GM18870 (cell line): ENCODE measurements at regions not wholly inside any gene's neighbourhood (a gene's known extent, or its start where the extent isn't known, plus 50 kb on each side); places are given as distances from the start of the nearest gene placed in this dataset.

ENCODE experiments used
- ATAC-seq: cut with Tn5 transposase; IDR thresholded peaks from one replicate; pipeline ENCODE4 v1.9.1; 2021; ENCODE audit warnings: moderate library complexity; ENCODE audit not compliant: unreplicated experiment

GRCh38 chr6:11332463-11332862 lies 100.0 kb upstream of the NEDD9 start:
- no peak for ATAC-seq

- no peak for ATAC-seq
Observed at GRCh38 chr6:11331111-11331510, 98.6 kb upstream of the NEDD9 start.

- no peak for ATAC-seq
Observed at GRCh38 chr6:11330413-11330760, 97.9 kb upstream of the NEDD9 start.

GRCh38 chr6:11329726-11330412 lies 97.4 kb upstream of the NEDD9 start:
- ATAC-seq, result no peak

- ATAC-seq, result no peak
Observed at GRCh38 chr6:11328613-11329247, 96.3 kb upstream of the NEDD9 start.

GRCh38 chr6:11327961-11328360 lies 95.5 kb upstream of the NEDD9 start:
- no peak for ATAC-seq

GRCh38 chr6:11326116-11326515 lies 93.6 kb upstream of the NEDD9 start:
- no peak for ATAC-seq

- ATAC-seq, result peak; percentile 70
Observed at GRCh38 chr6:11324453-11325015, 92.1 kb upstream of the NEDD9 start.

GRCh38 chr6:11323666-11324452 lies 91.4 kb upstream of the NEDD9 start:
- ATAC-seq, result no peak

- no peak for ATAC-seq
Observed at GRCh38 chr6:11322252-11322885, 89.9 kb upstream of the NEDD9 start.

- ATAC-seq, result no peak
Observed at GRCh38 chr6:11320914-11321597, 88.6 kb upstream of the NEDD9 start.

- no peak for ATAC-seq
Observed at GRCh38 chr6:11318835-11319813, 86.7 kb upstream of the NEDD9 start.

- ATAC-seq, result peak; percentile 77
Observed at GRCh38 chr6:11317885-11318771, 85.7 kb upstream of the NEDD9 start.

- no peak for ATAC-seq
Observed at GRCh38 chr6:11315743-11316437, 83.4 kb upstream of the NEDD9 start.

- ATAC-seq, result no peak
Observed at GRCh38 chr6:11313207-11313606, 80.7 kb upstream of the NEDD9 start.

- no peak for ATAC-seq
Observed at GRCh38 chr6:11311970-11312369, 79.5 kb upstream of the NEDD9 start.

GRCh38 chr6:11309947-11310665 lies 77.6 kb upstream of the NEDD9 start:
- ATAC-seq, result no peak
